Stimulated activated CD8-positive, alpha-beta memory T cell treated with anti-CD3 and anti-CD28 coated beads, Interleukin-2, amount 100 ng/mL, for 48 hours (primary cell): ENCODE measurements at regions not wholly inside any gene's neighbourhood (a gene's known extent, or its start where the extent isn't known, plus 50 kb on each side); places are given as distances from the start of the nearest gene placed in this dataset.

Source experiments
- DNase-seq, 2 donors: peaks; one replicate each; pipeline ENCODE4 v3.0.0-alpha.2; 2020; ENCODE audit warnings: low read depth in 2 of 2

DNA sequence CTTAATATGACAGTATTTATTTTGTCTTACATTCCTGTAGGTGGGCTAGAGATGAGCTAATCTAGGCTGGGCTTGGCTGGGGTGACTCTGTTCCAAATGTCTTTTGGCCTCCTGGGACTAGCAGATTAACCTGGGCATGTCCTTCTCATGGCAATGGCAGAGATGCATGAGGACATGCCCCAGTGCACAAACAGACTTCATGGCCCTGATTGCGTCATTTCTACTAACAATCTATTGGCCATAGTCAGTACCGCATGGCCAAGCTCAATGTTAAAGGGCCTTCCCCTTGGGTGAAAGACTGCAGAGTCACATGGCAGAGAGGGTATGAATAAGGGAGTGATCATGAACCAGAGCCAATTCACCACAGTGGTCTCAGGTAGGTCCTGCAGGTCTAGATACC is 313.4 kb downstream of the MSX2 start:
- DNase-seq: no peak

DNA sequence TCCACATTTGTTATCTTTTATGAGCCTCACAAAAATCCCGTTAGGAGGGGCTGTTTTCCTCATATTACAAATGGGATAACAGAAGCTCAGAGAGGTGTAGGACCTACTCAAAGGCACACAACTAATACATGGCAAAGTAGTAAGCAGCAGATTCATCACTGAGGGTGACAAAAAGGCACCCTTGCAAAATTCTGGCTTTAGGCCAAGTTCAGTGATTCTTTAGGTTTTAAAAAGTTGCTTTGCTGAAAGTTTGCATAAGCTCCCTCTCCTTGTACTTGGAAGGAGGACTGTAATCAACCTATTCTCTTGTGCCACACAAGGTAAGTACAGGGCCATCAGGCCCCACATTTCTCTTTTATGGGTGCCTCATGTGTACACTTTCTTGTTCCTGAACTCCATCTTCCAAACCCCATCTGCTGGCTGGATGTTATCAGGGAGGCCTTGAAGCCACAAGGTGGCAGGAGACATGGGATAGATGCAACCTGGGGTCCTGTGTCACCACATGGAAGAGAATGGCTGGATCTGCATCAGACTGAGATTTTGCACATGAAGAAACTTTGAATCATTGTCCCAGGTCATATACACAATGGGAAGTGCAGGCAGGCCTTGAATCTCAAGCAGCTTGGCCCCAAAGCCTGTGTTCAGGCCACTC is 311.6 kb downstream of the MSX2 start:
- no peak for DNase-seq

DNA sequence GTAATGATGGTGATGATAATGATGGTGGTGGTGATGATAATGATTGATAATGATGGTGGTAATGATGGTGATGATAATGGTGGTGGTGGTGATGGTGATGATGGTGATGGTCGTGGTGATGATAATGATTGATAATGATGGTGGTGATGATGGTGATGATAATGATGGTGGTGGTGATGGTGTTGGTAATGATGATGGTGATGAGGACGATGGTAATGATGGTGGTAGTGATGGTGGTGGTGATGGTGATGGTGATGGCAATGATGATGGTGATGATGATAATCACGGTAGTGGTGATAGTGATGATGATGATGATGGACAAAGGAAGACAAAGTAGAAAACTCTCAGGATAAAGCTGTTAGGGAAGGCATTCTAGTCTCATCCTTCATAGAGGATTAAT is 310.5 kb downstream of the MSX2 start:
- no peak for DNase-seq

DNA sequence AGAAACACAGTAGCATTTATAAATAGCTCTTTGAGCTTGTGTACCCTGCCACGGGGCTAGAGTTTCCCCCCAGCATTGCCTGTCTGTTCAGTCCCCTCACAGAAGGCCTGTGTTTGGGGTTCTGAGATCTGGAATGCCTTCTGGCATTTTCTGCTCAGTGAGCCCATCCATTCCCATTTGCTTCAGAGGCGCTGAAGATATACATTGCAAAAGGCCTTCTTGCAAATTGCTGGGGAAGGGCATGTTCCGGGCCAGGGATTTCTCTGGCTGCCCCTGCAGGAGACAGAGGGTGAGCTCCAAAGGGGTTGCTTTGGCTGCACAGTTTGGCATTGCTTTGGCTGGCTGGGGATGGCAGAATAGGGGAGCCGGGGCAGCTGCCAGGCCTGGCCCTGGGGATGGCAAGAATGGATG is 308.4 kb downstream of the MSX2 start:
- DNase-seq: no peak

DNA sequence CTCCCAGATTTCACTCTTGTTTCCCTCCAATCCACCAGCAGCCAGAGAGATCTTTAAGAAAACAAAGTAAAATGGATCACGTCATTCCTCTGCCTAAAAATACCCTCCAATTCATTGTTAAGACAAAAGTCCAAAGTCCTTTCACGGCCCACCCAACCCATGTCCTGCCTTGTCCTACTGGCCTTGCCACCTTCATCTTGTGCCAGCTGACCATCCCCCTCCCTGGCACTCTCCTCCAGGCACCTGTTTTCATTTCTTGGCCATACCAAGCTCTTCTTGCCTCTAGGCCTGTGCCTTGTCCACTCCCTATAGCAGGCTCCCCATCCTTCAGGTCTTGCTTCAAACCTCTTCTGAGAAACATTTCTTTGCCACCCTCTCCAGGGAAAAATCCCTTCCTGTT is 307.6 kb downstream of the MSX2 start:
- no peak for DNase-seq

DNA sequence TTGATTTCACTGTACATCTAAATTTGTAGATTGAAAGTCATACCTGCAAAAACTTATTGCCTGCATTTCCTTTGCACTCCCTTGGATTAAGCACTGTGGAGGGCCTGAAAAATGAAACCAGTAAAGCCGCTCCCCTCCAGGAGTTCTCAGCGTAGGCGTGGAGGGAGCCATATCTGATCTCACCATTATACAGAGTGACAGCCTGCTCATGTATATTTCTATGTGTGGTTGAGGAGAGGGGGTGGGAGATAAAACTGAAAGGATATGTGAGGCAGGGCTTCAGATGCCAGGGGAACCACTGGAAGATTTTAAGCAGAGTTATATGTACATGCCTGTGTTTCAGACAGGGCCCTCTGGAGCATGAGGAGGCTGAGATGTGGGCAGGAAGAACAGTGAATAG is 303.0 kb downstream of the MSX2 start:
- no peak for DNase-seq

DNA sequence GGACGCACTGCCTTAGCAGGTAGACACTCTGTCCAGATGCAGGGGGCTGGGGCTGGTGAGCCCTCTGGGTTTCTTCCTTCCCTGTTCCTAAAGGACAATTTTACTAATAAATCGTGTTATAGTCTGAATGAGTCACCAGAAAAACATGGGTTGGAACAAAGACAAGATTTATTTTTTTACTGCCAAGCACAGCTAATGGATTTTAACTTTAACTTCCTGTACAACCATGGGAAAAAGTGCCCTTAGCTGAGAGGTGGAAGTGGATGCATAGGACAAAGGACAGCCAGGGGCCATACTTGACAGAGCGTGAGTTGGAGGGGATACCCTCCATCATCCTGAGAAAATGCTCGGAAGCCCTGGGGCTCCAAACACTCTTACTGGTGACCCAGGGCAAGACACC is 300.7 kb downstream of the MSX2 start:
- no peak for DNase-seq

DNA sequence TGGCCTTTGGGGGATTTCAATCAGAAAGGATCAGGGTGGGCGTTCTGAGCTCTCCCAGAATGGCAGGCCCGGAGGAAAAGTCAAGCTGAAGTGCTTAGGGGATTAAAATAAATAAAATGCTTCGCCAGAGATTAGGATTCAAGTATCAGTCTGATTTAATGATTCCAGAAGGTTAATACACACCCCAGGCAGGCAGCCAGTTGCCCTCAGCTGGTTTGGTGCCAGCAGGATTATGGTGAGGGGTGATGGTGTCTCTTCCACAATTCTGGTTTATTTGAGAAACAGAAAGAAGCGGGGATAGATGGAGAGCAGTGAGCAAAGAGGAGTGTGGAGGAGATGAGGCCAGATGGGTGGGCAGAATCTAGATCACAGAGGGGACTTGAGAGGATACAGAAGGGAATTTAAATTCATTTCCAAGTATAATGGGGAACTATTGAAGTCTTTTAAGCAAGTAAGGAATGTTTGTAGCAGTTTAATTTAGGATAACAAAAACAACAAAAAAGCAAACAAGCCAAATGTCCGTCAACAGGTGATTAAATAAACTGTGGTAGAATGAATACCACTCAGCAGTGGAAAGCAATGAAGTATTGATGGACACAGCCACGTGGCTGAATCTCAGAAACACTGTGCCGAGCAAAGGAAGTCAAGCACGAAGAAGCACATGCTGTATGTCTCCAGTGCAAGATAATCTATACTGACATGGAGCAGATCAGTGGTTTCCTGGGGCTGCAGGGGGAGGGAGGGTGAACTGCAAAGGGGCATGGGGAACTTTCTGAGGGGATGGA is 297.7 kb downstream of the MSX2 start:
- no peak for DNase-seq

DNA sequence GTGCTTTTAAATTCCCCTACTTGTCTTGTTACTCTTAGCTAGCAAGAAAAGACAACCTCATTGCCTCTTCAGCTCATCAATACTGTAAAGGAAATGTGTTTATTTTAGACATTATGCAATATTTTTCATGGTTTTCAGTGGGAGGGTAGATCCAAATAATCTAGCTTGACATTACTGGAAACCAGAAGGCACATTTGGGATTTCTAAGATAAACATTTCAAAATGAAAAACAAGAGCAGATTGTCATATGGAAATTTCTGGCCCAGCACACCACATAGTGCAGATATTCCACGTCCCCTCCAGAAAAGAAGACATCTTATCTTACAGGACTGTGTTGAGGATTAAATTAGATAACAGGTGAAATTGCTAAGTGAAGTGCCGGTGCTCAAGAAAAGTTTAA is 296.9 kb downstream of the MSX2 start:
- DNase-seq: no peak

DNA sequence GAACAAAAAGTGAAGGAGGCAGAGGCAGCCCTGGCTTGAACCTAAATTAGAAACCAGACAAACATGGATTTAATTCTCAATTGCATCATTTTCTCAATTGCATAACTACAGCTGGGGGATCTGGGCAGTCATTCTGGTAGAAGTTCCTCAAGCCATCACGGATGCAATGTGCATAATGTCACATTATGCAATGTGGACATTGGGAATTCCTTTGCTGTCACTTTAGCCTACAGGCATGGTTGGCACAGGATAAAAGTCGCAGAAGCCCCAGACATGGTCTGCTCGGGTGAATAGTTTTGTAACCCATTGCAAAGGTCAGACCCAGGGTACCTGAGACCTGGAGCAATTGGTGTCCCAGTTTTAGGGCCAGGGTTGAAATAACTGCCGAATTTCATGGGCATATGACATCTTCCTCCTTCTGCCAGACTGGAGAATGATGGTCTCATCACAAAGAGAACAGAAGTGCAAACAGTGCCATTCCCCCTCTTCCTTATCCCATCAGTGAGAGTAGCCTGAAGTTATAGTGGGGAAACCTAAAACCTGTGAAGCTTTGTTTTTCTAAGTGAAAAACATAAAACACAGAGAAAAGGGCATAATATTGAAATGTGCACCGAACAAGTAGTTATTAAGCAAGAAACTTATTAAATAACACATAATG is 290.8 kb downstream of the MSX2 start:
- DNase-seq: no peak

DNA sequence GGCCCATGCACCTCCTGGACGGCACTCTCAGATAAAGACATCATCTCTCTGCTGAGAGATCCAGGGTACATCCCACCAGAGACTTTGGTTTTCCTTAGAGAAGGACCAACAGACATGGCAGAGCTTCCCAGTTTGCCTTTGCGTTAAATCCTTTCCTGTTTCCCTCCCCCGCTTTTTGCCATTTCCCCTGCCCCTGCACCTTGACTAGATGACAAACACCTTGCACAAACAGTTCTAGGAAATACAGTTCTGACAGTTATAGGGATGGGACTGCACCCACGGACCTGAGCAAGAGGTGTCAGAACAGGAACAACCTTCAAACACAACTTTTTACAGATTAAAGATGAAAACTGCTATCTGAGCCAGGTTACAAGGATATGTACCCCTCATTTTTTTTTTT is 288.9 kb downstream of the MSX2 start:
- no peak for DNase-seq

DNA sequence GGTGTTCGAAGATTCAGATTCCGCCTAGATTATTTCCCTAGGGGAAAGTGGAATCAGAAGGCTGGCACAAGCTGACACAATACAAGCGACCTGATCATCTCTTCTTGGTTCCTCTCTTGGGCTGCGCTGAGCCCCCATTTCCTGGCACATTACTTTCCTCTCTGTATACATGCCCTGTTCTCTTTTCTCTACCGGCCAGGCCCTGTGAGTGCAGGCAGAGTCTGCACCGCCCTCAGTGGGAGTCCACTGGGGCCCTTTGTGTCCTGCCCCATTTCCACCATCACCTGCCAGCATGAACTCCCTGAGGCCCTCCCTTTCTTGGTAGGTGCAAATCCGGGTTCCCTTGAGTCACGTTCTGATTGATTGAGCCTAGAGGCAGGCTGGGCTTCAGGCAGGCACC is 287.9 kb downstream of the MSX2 start:
- no peak for DNase-seq

DNA sequence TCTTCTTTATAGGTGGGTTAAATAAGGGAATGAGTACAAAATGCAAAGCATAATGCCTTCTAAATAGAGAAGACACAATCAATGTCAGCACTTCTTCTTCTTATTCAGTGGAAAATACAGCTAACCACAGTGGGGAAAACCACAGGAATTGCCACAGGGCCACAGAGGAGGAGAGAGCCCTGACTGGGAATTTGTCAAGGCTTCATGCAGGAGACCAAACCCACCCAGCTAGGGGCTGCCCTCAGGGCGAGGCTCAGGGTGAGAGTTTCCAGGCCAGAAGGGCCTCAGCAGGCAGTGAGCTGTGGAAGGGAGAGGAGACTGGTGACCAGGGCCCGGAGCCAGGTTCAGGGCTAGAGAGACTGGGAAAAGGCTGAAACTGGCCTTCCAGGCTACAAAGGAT is 279.1 kb downstream of the MSX2 start:
- no peak for DNase-seq

DNA sequence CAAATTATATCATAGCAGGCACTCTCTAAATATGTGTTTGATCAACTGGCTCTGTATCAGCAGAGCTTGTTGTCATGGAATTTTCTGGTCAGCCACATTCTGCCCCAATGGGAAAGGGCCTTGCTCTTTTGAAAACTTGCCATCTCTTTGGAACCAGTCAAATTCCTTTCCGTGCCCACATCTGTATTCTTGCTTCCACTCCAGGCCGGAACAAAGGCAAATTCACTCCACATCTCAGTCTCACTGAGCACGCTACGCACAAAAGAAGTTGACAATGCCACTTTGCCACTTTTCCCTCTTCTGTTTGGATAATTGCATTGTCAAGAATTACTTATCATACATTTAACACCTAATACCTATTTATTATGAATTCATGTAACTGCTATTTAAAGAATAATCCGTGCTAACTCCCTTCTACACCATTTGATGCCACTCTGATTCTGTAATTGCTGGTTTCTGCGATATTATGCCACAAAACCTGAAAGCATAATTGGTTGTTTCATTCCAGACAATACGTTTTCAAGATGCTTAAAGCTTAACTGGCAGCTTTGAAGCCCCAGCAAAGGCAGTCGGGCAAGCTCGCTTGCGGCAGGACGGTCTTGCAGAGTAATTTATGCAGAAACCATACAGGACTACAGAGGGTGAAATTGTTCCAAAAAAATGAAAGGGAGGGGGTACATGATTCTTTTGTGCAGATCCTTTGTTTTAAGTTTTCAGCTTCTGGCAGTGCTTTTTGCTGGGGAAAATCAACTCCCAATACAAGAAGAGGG is 277.7 kb downstream of the MSX2 start:
- DNase-seq: no peak

DNA sequence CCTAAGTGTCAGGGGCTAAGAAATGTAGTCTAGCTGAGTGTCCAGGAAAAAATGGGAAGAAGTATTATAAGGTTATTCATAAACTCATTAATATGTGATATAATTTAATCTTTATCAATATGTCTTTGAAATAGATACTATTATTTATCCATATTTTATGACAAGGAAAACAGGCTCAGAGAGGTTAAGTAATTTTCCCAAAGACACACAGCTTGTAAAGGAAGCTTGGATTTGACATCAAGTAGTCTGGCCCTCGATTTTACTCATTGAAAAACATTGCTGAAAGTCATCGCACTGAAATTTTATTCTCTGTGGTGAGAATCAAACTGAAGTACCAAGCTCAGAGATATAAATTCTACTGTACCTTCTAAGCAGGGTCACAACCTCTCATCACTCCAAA is 276.9 kb downstream of the MSX2 start:
- DNase-seq: no peak

DNA sequence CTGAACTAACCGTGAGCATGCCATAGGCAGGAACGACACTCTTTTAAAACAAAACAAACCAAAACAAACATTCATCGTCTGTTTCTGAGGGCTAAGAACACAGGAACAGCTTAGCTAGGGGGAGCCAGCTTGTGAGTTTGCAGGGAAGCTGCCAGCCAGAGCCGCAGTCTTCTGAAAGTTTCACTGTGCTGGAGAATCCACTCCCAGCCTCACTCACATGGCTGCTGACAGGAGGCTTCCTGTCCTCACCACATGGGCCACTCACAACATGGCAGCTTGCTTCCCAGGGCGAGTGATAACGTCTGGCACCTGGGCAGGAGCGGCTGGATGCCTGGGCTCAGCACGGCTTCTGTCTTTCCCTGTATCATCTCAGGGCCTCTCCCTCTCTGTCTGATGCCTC is 275.2 kb downstream of the MSX2 start:
- no peak for DNase-seq

DNA sequence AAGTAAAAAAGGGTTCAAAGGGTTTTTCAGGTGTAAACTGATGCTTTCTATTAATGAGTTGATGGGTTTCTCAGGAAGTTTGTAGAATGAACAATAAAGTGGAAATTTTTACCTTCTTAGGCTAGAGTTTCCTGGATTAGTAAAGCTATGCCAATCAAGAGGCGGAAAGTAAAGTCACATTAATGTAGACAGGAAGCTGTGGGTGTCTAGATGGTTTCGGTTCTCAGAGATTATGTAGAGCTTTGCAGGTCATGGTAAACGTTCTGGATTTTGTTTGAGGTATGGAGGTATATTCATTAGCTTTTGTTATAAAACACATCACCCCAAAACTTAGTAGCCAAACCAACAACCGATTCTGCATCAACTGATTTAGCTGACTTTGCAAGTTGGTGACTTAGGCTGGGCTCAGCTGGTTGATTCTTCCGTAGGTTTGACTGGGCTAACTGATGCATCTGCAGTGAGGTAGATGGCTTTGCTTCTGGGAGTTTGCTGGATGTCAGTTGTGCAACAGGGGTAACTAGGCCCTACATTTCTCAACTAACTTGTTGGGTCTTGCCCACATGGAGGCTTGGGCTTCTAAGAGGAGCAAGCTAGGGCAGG is 273.8 kb downstream of the MSX2 start:
- DNase-seq: no peak

DNA sequence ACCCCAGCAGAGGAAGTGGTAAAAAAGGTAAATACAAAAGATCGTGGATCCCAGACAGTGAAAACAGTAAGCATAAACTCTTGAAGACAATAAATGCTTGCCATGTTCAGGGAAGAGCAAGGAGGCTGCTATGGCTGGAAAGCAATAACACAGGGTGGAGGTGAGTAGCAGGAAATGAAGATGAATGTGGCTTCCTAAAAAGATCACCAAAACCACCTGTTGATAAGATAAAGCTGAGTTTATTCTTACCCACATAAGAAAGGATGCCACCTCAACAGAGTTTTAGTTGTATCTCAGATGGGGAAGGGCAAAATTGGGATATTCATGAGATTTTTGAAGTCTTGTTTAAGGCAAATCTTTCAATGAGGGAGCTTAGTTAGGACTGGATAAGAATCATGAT is 273.3 kb downstream of the MSX2 start:
- DNase-seq: no peak

DNA sequence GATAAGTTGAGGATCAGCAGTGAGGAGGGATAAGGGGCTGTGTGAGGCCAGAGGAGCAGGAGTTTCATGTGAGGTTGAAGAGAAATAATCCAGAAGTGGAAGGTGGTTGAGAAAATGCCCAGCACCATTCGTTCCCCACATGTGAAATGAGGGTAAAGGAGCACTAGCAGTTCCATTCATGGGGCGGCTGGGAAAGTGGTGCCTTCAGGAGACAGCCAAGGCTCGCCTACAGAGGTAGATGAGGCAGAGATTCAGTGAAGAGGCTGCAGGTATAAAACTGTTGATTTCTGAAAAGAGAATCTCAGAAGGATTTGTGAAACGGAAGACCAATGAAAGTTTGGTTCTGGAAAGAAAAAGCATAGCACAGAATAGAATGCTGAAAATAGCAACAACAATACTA is 272.6 kb downstream of the MSX2 start:
- DNase-seq: no peak

DNA sequence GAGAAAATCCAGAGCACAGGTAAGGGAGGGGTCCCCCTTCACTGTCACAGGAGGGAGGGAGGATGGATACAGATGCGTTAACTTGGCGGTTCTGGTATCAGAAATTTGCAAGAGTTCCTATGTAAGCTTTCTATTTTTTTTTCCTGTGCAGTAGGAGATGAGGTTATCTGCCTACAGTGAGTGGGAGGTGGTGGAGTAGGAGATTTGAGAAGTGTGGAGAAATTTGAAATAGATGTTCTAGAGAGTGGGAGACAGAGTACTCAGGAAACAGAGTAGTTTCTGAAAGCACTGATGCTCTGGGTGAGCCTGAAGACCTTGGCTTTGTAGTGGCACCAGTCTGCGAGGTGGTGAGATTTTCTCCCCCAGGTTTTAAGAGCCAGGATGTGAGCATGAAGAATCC is 271.4 kb downstream of the MSX2 start:
- DNase-seq: no peak

DNA sequence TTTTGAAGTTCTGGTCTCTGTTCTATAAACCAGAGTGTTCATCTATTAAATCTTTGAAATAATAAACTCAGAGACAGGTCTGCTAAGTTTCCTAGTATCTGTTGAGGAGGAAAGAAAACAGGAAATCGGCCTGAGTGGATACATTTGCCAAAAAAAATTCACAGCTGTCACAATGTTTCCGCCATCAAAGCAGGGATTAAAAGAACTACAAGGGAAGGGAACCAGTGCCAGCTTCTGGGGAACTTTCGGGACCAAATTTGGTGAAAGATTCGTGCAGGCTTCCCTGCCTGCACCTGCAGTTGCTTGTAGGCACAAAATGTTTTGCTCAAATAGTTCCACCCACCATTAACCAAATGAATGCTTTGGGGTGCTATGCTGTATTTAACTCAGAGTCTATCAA is 267.5 kb downstream of the MSX2 start:
- no peak for DNase-seq

DNA sequence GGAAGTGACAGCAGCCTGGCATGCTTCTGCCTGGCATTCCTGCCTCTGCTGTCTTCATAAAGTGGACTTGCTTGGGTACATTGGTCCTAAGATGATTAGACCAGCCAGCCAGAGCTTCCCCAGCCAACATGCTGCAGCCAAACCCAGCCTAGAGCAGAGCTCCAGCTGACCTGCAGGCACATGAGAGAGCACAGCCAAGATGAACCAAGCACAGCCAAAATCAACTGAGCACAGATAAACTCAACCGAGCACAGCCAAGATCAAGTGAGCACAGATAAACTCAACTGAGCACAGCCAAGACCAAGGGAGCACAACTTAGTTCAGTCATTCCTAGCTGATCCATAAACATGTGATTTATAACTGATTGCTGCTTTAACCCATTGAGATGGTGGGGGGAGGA is 266.5 kb downstream of the MSX2 start:
- DNase-seq: no peak
